Activated CD4-positive, alpha-beta memory T cell treated with anti-CD3 and anti-CD28 coated beads, Interleukin-2, amount 10 ng/mL, durations not matched to agents 7 days and 5 days (primary cell): ENCODE measurements at regions not wholly inside any gene's neighbourhood (a gene's known extent, or its start where the extent isn't known, plus 50 kb on each side); places are given as distances from the start of the nearest gene placed in this dataset.

Source experiments
- CTCF ChIA-PET: fragments of 350-600 bp; sonication (Branson Sonifier 250); formaldehyde crosslinking; loops from one replicate; lab custom pipeline; 2021; ENCODE audit warnings: antibody characterized with exemption, inconsistent platforms; lab: Charles Lee
- POLR2A ChIA-PET: fragments of 350-600 bp; sonication (Branson Sonifier 250); formaldehyde crosslinking; loops from one replicate; lab custom pipeline; 2021; ENCODE audit warnings: antibody characterized with exemption; lab: Charles Lee
- DNase-seq: peaks from one replicate; pipeline ENCODE4 v3.0.0-alpha.2; 2020
- H3K27ac Mint-ChIP-seq: one replicate; pipeline ENCODE4 v1.8.0; 2021; ENCODE audit warnings: mild to moderate bottlenecking, mixed read lengths
- H3K27me3 Mint-ChIP-seq: one replicate; pipeline ENCODE4 v1.8.0; 2021; ENCODE audit warnings: mixed read lengths
- H3K36me3 Mint-ChIP-seq: one replicate; pipeline ENCODE4 v1.8.0; 2021; ENCODE audit warnings: low read depth, mixed read lengths
- H3K4me1 Mint-ChIP-seq: one replicate; pipeline ENCODE4 v1.8.0; 2021; ENCODE audit warnings: mixed read lengths
- H3K4me3 Mint-ChIP-seq: one replicate; pipeline ENCODE4 v1.8.0; 2021; ENCODE audit warnings: mild to moderate bottlenecking, mixed read lengths
- H3K9me3 Mint-ChIP-seq: one replicate; pipeline ENCODE4 v1.8.0; 2021; ENCODE audit warnings: mixed read lengths

DNA sequence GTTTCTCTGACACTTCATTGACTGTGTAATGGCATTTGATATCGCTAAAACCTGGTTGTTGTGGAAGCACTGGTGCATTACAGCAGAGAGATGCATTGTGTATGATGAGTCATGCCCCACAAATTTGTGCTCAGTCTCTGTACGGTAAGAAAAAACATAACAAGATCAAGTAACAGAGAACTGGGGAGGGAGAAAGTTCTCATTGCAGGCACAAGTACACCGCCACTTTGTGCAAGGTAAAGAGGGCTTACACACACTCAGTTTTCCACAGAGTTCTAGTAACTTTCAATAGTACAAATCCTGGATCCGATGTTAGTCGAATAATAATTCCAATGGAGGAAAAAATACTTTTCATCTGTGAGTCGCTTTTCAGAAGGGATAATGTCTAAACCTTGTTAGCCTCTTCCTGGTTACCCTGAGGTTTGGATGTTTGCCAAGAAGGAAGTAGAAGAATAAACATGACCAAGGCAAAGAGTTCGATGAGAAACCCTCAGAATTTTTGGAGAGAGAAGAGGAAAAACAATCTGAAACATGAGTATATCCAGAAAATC, 512.5 kb upstream of the SLIT2 start:
- DNase-seq, result no peak

DNA sequence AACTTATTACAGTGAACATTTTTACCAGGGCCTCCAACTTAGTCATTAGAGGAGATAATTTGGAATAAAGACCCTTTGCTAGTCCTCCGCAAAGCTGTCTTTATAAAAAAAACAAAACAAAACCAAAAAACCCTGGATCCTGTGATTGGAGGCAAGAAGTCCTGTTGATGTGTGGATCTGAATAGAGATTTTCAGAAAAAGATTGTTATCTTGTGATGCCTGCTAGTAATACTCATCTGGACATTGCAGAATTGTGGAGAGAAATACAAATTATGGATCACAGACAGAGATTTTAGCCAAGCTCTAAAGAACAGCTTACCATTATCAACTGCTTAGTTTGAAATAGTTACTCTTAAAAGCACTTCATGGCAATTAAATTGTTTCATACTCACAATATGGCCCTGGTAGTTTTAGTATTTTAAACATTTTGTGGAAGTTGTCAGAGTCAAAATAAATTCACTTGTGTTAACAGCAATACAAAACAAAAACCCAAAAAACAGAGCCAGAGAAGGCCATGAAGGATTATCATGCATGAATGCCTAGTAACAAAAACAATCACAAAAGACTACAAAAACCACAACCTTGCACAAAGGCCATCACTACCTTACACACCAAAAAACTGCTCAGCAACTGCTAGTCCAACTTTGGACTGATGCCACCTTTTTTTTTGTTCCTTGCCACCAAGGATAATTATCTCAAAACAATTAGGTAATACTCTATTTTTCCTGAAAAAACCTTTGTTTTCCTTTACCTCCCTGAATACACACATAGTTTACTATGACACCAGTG, 514.5 kb upstream of the SLIT2 start:
- no peak overlapping the region for H3K4me3 Mint-ChIP-seq
- POLR2A ChIA-PET, result no interaction called here
- DNase-seq, result no peak
- CTCF ChIA-PET, result no interaction called here
- no peak overlapping the region for H3K27ac Mint-ChIP-seq
- H3K9me3 Mint-ChIP-seq, result peaks cover 7% of the 10 kb centered on the region
- no peaks in the 10 kb centered on the region for H3K27me3 Mint-ChIP-seq
- no peaks in the 10 kb centered on the region for H3K4me1 Mint-ChIP-seq
- H3K36me3 Mint-ChIP-seq, result no peaks in the 10 kb centered on the region

More for the DNA sequence above, 512.5 kb upstream of the SLIT2 start:
- Mint-ChIP-seq H3K4me3 (no peak overlapping the region), H3K4me1 (no peaks in the 10 kb centered on the region), H3K27me3 (no peaks in the 10 kb centered on the region), H3K36me3 (no peaks in the 10 kb centered on the region), H3K9me3 (peaks cover 12% of the 10 kb centered on the region), H3K27ac (no peak overlapping the region)
- ChIA-PET CTCF (no interaction called here), POLR2A (no interaction called here)

DNA sequence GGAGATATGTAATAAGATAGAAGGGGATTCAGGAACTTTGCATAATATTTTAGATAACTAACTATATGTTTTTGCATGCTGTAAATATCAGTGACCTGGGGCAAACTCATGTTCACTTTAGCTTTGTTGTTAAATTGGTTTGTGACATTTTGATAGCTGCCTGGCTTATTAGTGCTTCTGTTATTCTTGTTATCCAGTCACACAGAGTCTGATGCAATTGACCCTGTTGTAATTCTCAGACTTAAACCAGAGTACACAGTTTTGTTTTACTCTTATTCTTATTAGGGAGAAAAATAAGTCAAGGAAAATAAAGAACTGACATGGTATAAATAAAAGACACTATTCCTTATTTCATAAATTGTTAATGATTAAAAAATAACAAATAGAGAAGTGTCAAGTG, 516.7 kb upstream of the SLIT2 start:
- ChIA-PET CTCF (no interaction called here), POLR2A (no interaction called here)
- Mint-ChIP-seq H3K9me3 (peaks cover 6% of the 10 kb centered on the region), H3K27me3 (no peaks in the 10 kb centered on the region), H3K4me1 (peaks cover 1% of the 10 kb centered on the region), H3K27ac (no peak overlapping the region), H3K4me3 (no peak overlapping the region), H3K36me3 (no peaks in the 10 kb centered on the region)
- DNase-seq, result no peak

DNA sequence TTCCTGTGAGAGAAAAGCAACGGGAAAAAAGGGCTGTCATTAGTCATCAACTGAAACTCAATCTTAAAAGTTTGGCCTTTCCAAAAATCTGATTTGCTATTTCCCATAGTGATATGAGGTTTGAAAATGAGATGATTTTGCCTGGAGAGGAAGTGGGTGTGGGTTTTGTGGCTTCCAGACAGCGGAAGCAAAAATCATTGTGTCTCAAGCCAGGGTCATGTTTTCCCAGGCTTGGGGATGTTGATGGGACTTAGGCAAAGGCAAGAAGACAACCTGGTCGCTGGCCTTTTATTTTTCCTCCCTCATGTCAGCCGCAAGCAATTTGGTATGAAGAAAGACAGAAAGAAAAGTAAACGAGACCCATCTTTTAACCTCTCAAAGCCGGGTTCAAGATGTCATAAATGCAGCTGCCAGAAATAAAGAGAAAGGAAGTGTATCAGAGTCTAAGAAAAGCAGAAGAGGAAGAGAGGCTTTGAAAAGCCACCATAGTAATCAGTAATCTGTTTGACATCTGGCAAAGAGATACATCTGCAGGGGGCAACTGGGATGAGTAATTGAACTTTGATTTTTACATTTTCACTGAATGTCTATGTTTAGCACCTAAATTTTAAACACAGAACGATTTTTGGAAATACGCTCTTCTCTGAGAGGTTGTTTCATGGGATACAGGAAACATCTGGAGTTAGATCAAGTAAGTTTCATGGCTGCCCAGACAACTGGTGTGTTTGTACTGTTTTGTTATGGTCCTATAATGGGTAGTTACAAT, 521.6 kb upstream of the SLIT2 start:
- Mint-ChIP-seq H3K4me3 (no peak overlapping the region), H3K27me3 (no peaks in the 10 kb centered on the region), H3K4me1 (peaks cover 7% of the 10 kb centered on the region), H3K9me3 (peaks cover 6% of the 10 kb centered on the region), H3K36me3 (no peaks in the 10 kb centered on the region), H3K27ac (no peak overlapping the region)
- POLR2A ChIA-PET, result no interaction called here
- DNase-seq, result no peak
- CTCF ChIA-PET, result no interaction called here

DNA sequence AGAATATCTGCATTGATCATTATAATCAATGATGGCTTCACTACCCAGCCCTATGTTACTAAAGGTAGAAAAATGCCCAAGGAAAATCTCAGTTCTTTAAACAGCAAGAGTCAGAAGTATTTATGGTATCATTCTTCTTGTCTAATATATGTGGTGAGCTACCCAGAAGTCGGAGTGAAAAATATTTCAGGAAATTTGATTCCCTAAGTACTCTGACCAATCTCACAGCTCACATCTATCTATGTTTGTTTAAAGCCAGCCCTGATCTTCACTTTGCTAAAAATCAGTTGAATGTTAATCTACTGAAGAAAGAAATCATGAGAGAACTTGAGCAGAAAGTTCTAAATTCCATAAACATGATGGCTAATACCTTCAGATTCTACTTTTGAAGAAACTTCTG, 522.9 kb upstream of the SLIT2 start:
- Mint-ChIP-seq H3K36me3 (no peaks in the 10 kb centered on the region), H3K9me3 (peaks cover 2% of the 10 kb centered on the region), H3K27ac (no peak overlapping the region), H3K4me1 (peaks cover 7% of the 10 kb centered on the region), H3K27me3 (no peaks in the 10 kb centered on the region), H3K4me3 (no peak overlapping the region)
- DNase-seq, result no peak
- POLR2A ChIA-PET, result no interaction called here
- CTCF ChIA-PET, result no interaction called here

DNA sequence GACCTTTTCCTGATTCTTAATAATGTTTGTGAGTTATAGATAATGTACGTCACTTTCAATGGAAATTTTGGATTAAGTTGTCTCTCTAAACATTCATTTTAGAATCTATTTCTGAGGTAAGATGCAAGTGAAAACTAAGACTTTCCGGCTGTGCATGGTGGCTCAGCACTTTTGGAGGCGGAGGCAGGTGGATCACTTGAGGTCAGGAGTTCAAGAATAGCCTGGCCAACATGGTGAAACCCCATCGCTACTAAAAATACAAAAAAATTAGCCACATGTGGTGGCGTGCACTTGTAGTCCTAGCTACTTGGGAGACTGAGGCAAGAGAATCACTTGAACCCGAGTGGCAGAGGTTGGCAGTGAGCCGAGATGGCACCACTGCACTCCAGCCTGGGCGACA, 524.6 kb upstream of the SLIT2 start:
- H3K27ac Mint-ChIP-seq, result no peak overlapping the region
- ChIA-PET POLR2A (no interaction called here), CTCF (no interaction called here)
- DNase-seq, result no peak
- no peaks in the 10 kb centered on the region for H3K36me3 Mint-ChIP-seq
- H3K9me3 Mint-ChIP-seq, result peaks cover 7% of the 10 kb centered on the region
- H3K27me3 Mint-ChIP-seq, result no peaks in the 10 kb centered on the region
- no peak overlapping the region for H3K4me3 Mint-ChIP-seq
- H3K4me1 Mint-ChIP-seq, result peaks cover 7% of the 10 kb centered on the region

DNA sequence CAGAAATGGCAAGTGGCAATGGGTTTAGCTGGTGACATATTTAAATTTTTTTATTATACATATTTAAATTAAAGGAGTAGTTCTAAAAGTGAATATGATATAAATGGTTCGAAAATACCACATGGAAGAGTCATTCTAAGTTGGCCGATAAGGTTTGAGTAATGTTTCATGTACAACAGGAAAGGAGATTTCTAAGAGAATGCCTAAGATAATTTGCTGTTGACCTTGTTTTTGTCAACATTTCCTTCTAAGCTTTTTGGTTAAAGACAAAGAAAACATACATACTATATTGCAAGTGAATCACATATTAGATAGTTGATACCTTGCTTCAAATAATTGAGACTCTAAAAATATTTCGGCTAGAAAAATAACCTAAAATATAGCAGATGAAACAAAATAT, 526.6 kb upstream of the SLIT2 start:
- Mint-ChIP-seq H3K4me3 (no peak overlapping the region), H3K27ac (no peak overlapping the region), H3K4me1 (peaks cover 7% of the 10 kb centered on the region), H3K9me3 (peaks cover 9% of the 10 kb centered on the region), H3K36me3 (no peaks in the 10 kb centered on the region), H3K27me3 (no peaks in the 10 kb centered on the region)
- POLR2A ChIA-PET, result no interaction called here
- DNase-seq, result no peak
- CTCF ChIA-PET, result no interaction called here

DNA sequence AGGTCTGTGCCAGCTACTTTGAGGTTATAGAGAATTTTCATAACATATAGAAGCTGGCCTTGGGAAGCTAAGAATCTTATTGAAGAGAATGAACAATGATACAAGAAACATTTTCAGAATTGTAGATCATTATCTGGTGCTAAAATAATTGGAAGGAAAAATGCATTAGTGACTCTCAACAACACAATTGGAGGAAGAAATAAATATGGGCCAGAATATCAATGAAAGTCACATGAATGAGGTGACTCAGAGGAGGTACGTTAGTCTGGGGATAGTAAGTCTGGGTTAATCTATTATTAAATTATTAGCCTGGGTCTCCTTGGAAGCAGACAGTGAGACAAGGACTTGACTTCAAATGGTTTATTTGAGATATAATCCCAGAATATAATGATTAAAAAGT, 529.3 kb upstream of the SLIT2 start:
- ChIA-PET POLR2A (no interaction called here), CTCF (no interaction called here)
- H3K27ac Mint-ChIP-seq, result no peak overlapping the region
- no peak overlapping the region for H3K4me3 Mint-ChIP-seq
- peaks cover 6% of the 10 kb centered on the region for H3K9me3 Mint-ChIP-seq
- no peak for DNase-seq
- no peaks in the 10 kb centered on the region for H3K4me1 Mint-ChIP-seq
- H3K36me3 Mint-ChIP-seq, result no peaks in the 10 kb centered on the region
- no peaks in the 10 kb centered on the region for H3K27me3 Mint-ChIP-seq

DNA sequence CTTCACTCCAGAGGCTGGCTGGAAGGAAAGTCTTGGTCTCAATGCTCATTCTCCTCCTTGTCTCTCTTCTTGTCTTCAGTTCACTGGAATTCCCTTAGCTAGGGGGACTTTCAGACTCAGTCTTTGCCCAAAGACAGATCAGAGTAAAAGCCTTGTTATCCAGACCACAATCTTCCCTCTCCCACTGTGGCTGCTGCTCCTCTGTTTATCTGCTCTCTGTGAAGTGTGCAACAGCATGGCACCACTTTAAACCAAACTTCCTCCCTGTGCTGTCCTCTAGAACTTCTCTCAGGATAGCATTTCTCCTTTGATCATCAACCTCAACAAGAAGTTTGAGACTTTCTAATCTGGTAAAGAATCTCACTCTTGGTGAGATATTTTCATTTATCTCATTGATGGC, 530.1 kb upstream of the SLIT2 start:
- H3K4me3 Mint-ChIP-seq, result no peak overlapping the region
- no peak overlapping the region for H3K27ac Mint-ChIP-seq
- ChIA-PET POLR2A (no interaction called here), CTCF (no interaction called here)
- H3K27me3 Mint-ChIP-seq, result no peaks in the 10 kb centered on the region
- H3K9me3 Mint-ChIP-seq, result peaks cover 6% of the 10 kb centered on the region
- DNase-seq, result no peak
- no peaks in the 10 kb centered on the region for H3K36me3 Mint-ChIP-seq
- no peaks in the 10 kb centered on the region for H3K4me1 Mint-ChIP-seq

DNA sequence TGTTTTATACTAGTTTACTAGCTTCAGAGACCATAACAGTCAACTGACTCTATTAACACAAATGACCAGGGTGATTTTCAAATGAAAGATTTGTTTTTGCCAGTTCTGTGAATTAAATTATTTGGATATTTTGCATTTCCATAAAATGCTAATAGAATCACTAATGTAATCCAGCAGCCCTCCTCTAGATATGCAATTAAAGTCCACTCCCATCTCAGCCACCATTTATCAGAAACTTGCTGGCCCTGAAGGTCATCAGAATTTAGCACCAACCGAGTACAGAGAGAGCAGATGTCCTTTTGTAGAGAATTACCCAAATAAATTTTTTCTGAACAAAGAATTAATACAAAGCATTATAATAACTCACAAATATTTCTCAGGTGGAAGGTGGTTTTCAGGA, 531.1 kb upstream of the SLIT2 start:
- Mint-ChIP-seq H3K27ac (no peak overlapping the region), H3K4me1 (no peaks in the 10 kb centered on the region), H3K27me3 (no peaks in the 10 kb centered on the region), H3K36me3 (no peaks in the 10 kb centered on the region), H3K4me3 (no peak overlapping the region), H3K9me3 (peaks cover 6% of the 10 kb centered on the region)
- CTCF ChIA-PET, result no interaction called here
- no peak for DNase-seq
- POLR2A ChIA-PET, result no interaction called here

DNA sequence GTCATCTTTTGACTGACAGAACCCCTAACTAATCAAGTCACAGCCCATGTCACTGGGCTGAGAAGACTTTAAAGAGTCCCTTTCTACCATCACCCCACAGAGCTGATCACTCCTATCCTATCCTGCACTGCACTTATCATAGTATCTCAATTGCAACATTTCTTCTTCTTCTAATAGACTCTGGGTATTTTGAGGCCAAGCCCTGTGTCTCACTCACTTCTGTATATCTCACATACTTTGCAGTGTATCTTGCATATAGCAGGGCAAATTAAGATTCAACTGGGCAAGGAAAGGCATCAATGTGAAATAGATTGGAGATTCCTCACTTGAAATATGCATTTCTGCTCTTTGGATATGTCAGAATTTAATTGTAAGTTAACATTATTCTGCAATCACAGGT, 531.5 kb upstream of the SLIT2 start:
- ChIA-PET CTCF (no interaction called here), POLR2A (no interaction called here)
- H3K9me3 Mint-ChIP-seq, result peaks cover 6% of the 10 kb centered on the region
- no peak overlapping the region for H3K27ac Mint-ChIP-seq
- no peak overlapping the region for H3K4me3 Mint-ChIP-seq
- no peak for DNase-seq
- H3K4me1 Mint-ChIP-seq, result no peaks in the 10 kb centered on the region
- no peaks in the 10 kb centered on the region for H3K36me3 Mint-ChIP-seq
- no peaks in the 10 kb centered on the region for H3K27me3 Mint-ChIP-seq

DNA sequence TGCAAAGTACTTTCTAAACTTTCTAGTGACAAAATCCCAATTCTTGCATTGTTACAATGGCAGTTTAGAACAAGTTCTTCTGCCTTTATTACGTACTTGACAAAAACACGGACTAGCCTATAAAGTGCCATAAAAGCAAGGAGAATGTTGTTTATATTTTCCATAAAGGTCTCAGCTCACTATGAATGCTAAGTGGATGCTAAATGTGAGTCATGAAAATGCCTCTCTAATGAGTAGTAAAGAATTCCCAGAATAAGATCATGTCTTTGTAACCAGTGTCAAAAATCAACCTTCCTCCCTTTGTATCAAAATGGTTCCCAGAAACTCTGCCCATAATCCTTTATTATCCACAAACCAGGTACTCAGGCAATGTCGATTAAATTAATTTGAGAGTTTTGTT, 539.8 kb upstream of the SLIT2 start:
- Mint-ChIP-seq H3K4me1 (no peaks in the 10 kb centered on the region), H3K27ac (no peak overlapping the region), H3K4me3 (no peak overlapping the region), H3K27me3 (no peaks in the 10 kb centered on the region), H3K36me3 (no peaks in the 10 kb centered on the region), H3K9me3 (peaks cover 9% of the 10 kb centered on the region)
- POLR2A ChIA-PET, result no interaction called here
- DNase-seq, result no peak
- CTCF ChIA-PET, result no interaction called here

DNA sequence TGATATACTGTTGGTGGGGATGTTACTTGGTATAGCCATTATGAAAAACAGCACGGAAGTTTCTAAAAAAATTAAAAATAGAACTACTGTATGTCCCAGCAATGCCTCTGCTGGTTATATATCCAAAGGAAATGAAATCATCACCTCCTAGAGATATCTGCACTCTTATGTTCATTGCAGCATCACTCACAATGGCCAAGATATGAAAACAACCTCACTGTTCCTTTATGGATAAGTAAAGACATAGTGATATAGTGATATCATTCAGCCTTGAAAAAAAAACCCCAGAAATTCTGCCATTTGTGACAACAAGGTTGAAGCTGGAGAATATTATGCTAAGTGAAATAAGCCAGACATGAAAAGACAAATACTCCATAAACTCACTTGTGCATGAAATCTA, 543.8 kb upstream of the SLIT2 start:
- no peaks in the 10 kb centered on the region for H3K4me1 Mint-ChIP-seq
- H3K27ac Mint-ChIP-seq, result no peak overlapping the region
- CTCF ChIA-PET, result no interaction called here
- POLR2A ChIA-PET, result no interaction called here
- peaks cover 5% of the 10 kb centered on the region for H3K9me3 Mint-ChIP-seq
- no peak for DNase-seq
- H3K27me3 Mint-ChIP-seq, result no peaks in the 10 kb centered on the region
- no peak overlapping the region for H3K4me3 Mint-ChIP-seq
- no peaks in the 10 kb centered on the region for H3K36me3 Mint-ChIP-seq

DNA sequence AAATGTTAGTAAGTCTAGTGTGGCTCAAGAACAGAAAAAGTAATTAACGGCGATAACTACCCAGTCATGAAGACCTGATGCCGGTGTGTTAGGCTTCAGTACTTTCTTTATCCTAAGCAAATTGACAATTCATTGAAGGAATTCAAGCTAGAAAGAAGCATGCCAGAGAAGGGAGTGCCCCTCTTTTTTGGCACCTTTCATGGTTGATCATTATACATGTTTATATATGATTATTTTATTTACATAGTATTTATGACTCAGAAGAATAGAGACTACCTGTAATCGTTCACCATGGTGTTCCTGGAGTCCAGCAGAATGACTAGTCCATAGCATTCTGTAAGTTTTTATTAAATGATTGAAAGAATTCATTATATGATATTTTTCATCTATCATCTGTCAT, 548.3 kb upstream of the SLIT2 start:
- no peak for DNase-seq
- Mint-ChIP-seq H3K27ac (no peak overlapping the region), H3K4me3 (no peak overlapping the region), H3K4me1 (no peaks in the 10 kb centered on the region), H3K9me3 (peaks cover 6% of the 10 kb centered on the region), H3K27me3 (no peaks in the 10 kb centered on the region), H3K36me3 (no peaks in the 10 kb centered on the region)
- ChIA-PET POLR2A (no interaction called here), CTCF (no interaction called here)
